HG02571 (cell line): ENCODE measurements at regions not wholly inside any gene's neighbourhood (a gene's known extent, or its start where the extent isn't known, plus 50 kb on each side); places are given as distances from the start of the nearest gene placed in this dataset.
"Not testable (repeated sequence)": the region's sequence is repeated elsewhere in the genome, so short reads cannot be mapped to it uniquely, and the experiment has no call there.

Source experiments
- ATAC-seq: cut with Tn5 transposase; IDR thresholded peaks from one replicate; pipeline ENCODE4 v1.9.1; 2021; ENCODE audit warnings: mild to moderate bottlenecking, moderate library complexity; ENCODE audit not compliant: unreplicated experiment

DNA sequence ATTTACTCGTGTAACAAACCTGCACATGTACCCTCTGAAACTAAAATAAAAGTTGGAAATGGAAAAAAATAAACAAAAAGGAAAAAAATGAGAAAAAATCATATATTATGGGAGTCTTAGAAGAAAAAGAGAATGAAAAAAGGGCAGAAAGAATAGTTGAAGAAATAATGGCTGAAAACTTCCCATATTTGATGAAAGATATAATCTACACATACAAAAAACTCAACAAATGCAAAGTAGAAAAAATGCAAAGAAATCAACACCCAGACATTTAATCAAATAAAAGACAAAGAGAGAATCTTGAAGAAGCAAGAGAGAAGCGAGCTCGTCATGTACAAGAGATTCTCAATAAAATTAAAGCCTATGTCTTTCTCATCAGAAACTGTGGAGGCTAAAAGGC, 73.8 kb downstream of the SLC25A46 start:
- ATAC-seq, result no peak

DNA sequence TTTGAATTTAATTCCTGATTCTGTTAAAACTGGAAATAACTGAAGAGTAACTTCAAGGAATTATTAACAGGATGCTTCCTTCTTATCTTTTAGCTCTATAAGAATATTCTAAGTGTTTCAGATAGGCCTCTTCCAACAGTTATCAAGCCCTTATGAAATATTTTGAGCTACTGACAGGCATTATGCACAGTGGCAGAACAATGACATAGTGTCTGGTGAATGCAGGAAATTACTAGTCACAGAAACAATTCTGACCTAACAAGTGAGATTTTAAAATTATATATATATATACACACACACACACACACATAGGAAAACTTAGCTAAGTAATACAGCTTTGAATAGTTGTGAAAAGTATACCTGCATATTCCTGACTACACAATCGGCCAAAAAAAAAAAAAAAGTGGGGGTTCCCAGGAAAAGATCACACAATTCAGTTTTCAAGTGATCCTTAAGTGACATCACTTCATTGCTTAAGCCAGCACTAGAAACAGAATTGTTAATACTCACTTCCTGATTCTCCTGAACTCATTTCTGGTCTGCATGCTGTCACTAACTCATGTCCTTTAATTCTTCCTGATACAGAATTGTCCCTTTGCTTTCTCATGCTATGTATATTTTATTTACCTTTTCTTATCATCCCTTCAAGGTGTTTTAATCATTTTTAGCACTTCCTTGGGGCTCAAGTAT, 77.3 kb downstream of the SLC25A46 start:
- no peak for ATAC-seq

DNA sequence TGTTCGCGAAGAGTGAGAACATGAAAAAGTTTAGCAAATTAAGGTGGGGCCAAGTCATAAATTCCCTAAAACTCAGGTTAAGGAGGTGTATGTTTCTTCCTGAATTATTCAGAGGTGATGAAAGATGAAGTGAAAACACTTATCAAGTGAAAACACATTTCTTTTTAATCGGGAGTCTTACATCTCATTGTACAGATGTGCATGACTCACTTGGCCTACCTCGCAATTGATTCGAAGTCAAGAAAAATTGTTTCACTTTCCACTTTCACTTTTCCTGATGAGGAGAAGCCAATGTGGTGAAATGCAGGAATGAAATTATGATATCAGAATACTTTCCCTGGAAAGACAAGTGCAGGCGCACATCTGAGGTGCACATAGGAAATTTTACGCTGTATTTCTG, 78.7 kb downstream of the SLC25A46 start:
- ATAC-seq, result no peak

DNA sequence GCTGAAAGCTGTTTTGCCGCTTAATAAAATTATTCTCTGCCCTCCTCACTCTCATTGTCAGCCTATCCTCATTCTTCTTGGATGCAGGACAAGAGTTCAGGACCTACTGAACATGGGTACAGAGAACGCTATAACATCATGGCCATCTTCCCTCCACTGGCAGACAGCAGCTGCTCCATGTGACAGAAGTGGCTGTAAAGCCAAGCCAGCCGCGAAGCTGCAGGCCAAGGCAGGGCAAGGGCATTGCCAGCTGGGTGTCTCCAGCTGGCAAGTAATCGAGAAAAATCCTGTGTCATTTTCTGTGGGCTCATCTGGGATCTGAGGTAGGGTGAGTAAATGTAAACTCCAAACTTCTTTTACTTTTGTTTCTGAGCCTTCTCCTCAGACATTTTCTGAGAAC, 84.8 kb downstream of the SLC25A46 start:
- no peak for ATAC-seq

DNA sequence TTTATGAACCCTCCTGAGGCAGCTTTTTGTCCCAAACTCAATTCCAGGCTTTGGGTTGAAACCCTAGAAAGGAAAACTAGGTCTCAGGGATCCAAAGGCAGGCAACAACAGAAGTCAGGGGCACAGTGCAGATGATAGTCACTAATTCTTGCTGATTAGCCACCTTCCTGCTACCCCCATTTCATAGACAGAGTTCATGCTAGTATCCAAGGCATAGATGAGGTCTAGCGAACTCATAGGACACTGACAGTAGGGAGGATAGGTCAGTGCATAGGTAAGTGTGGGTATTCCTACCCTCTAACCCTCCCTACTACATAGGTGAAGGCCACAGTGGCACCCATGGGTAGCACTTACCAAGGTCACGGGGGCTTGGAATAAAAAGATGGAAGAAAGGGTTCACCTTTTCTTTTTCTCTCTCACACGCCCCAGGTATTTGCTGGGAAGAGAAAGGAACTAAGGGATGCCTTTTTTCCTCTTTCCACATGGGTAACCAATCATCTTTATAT, 86.2 kb downstream of the SLC25A46 start:
- no peak for ATAC-seq

DNA sequence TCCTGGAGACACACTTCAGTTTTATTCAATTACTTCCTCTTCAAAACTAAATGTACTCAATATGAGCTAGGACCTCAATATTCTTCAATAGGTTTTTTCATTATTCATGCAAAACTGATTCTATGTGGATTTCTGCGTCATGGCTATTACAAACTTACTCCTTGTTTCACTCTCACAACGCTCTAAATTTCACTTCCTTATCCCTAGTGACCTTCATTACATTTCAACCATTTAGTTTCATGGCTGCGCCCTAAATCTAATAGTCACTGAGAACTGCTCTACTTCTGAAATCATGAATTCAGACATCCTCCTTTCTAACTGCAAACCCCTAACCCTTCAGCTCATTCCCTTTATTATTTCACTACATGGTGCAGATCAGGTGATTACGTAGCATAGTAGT, 93.9 kb downstream of the SLC25A46 start:
- ATAC-seq, result no peak

DNA sequence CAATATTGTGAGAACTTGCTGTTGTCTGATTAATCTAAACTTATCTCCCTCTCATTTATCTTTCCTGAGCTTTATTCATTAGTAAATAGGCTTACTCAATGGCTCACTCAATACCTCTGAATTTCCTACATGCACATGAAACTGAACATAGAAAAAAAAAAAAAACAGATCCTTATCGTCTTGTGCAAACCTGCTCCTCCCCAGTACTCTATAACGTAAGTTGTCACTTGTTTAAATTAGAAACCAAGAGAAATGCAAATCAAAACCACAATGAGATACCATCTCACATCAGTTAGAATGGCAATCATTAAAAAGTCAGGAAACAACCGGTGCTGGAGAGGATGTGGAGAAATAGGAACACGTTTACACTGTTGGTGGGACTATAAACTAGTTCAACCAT, 96.1 kb downstream of the SLC25A46 start:
- ATAC-seq, result not testable (repeated sequence)

DNA sequence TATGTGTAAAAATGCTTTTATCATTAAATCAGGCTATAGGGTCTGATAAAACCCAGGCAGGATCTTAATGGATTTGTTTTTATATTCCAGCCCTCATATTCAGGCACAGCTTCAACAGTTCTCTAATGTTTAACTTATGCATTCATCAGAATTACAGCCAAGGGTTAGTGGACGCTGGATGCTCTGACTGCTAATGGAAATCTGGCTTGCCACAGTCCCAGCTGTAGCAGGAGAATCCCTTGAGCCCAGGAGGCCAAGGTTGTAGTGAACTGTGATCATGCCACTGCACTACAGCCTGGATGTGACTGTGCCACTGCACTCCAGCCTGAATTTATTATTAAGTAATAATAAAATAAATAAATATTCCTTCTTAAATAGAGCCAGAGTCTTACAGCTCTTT, 98.0 kb downstream of the SLC25A46 start:
- no peak for ATAC-seq

DNA sequence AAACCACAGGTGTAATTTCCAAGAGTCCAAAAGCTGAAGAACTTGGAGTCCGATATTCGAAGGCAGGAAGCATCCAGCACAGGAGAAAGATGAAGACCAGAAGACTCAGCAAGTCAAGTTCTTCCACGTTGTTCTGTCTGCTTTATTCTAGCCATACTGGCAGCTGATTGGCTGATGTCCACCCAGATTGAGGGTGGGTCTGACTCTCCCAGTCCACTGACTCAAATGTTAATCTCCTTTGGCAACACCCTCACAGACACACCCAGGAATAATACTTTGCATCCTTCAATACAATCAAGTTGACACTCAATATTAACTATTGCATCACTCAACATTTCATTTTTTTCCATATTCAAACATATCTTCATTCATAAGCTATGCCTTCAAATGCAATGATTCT, 99.5 kb downstream of the SLC25A46 start:
- ATAC-seq, result not testable (repeated sequence)

DNA sequence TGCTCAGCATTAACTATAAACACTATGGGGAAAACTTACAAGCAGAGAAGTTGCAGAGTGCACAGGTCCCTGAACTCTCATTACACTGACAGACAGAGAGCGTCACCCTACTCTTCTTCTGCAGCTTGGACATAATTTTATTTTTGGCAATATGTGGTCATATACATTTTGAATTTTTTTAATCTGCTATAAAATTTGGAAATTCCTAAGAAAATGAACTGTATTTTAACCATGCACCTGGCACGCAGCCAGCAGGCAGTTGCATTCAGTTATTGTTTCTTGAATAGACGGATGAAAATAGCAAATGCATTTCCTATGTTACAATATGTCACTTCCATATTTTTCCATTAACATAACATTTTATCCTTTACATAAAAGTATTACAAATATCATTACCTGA, 100.2 kb downstream of the SLC25A46 start:
- ATAC-seq, result no peak

DNA sequence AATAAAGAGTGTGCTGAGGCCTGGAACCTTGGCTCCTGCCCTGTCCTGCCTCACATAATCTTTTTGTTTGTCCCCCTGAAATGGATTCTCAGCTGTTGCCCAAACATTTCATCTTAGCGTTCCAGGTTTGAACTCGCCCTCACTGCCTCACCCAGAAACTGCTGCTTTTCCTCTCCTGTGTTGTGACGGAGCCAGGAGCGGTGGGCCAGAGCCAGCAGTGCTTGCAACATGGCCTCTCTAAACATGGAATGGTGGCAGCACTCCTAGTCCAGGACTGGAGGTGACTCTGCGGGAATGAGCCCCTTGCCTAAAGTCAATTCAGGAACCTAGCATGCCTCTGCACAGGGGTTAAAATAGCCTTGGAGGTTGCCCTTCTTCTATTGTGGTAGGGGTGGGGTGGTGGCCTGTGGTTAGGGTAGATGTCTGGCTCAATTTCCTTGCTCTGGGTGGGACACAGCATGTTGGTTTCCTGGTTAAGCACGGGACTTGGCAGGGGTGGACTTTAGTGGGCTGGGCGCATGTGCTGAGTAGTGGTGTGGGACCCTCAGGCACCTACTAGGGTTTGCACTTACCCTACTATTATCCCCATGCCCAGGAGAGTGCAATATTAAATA, 101.6 kb downstream of the SLC25A46 start:
- no peak for ATAC-seq

DNA sequence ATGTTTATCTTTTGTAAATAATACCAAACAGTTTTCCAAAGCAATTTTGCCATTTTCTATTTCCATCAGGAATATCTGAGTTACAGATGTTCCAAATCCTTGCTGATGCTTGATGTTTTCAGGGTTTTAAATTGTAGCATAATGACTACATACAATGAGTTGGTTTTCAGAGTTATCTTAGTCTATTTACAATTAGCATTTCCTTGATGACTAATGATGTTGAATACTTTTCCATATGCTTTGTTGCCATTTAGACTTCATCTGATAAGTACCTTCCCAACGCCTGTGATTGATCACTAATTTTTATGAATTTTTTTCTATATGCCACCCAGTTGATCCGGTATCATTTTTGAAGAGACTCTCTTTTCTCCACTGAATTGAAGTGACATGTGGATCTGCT, 102.3 kb downstream of the SLC25A46 start:
- no peak for ATAC-seq

DNA sequence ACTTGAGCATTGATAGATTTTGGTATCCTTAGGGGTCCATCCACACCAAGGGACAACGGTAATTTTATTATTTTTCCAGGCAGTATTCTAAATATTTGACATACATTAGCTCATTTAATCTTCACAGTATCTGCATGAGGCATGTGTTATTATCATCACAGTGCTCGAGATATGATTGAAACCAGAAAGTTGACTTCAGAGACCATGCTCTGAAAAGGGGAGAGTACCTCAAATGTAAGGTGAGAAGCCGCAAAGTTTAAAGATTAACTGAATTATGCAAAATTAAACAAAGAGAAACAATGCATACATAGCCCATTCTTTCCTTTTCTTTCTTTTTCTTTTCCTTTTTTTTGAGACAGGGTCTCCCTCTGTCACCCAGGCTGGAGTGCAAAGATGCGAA, 104.1 kb downstream of the SLC25A46 start:
- no peak for ATAC-seq

DNA sequence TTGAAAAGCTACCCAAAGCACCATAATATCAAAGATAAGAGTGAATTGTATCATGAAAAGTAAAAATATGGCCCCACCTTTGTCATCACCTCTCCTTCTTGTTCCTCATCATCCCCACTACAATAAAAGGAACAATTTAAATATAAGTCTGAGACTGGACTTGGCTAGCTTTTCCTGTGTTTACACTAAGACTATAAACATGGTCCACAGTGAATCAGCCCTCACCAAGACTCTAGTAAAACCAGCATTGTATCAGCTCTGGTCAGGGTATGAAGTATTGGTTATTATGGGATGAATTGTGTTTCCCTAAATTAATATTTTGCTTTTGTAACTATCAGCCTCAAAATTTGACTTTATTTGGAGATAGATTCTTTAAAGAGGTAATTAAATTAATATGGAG, 105.4 kb downstream of the SLC25A46 start:
- ATAC-seq, result no peak

DNA sequence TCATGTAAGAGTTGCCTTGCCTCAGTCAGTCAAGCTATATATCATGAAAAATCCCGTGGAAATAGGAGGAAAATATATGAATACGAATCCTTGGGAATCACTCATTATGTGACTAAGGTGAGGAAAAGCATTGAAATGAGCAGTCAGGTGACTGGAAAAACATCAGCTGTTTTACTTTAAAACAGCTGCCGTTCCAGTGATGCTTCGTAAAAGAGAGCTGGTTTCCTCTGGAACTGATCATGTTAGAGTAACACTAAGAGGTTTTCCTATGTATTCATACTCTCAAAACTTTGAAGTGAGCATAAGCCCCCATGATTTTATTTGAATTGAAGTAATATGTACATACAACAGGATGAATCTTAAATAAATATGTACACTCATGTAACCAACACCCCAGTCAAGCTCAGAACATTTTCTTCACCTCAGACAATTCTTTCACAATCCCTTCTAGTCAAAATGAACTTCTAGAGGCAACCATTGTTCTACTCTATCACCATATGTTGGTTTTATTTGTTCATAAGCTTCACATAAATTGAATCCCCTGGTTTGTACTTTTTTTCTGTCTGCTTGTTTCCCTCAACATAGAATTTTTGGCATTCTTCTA, 107.7 kb downstream of the SLC25A46 start:
- no peak for ATAC-seq

DNA sequence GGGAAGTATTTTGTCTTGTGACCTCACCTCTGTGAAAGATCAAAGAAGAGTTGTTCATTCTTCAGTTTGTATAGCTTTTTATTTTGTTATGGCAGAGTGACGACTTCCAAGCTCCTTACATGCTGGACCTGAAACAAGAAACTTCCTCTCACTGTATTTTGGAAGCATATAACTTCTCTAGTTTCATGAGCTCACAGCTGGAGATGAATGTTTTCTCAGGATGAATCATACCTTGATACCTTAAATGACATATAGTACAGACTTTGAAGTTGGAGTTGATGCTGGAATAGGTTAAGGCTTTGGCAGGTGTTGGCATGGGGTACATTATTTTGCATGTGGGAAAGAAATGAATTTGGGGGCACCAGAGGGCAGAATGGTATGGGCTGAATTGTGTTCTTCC, 112.5 kb downstream of the SLC25A46 start:
- no peak for ATAC-seq

DNA sequence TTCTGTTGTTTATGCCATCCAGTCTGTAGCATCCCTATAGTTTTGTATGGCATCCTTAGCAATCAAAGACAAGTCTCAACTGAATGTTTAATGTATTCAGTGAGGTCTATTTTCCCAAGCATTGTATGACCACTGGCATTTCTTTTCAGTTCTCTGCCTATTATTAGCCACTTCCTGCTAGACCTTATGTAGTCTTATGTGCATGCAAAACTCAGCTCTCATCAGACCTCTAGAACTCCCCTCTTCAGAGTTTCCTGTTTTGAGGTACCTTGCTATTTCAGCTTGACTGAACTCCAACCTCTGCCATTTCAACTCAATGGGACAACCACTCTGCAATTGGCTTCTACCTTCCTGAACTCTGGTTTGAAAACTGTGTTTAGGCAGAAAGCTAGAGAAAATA, 113.2 kb downstream of the SLC25A46 start:
- ATAC-seq, result no peak

DNA sequence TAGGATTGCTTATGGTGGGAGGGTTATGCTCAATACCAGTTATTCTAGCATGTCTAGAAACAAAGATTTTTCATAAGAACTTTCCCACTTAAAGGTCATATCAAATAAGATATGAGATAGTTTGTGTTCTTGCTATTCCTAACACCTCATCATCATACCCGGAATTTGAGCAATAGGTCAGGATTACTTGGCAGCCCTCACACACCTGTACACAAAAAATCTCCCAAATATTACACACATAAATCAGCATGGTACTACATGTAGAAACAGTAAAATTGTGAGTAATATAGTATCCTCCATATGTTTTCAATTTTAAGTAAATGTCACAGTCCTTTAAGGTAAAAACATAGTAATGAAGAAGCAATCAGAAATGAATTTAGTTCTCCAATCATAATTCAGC, 113.7 kb downstream of the SLC25A46 start:
- no peak for ATAC-seq

DNA sequence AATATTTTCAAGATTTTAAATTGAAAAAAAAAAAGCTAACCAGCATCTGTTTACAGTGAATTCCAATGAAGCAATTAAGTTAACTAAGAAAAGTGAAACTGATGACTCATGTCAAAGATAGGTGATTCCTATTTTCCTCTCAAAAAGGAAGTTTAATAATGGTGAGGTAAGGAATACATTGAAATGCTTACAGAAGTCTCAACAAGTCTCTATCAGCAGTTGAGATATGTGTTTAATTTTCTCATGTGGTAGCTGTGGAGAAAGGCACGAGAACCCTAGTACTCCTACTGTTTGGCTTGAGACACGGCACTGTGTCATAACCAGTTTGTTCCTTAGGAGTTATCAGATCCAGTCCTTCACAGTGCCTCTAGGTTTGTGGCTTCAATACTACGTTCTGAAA, 114.5 kb downstream of the SLC25A46 start:
- ATAC-seq, result no peak

DNA sequence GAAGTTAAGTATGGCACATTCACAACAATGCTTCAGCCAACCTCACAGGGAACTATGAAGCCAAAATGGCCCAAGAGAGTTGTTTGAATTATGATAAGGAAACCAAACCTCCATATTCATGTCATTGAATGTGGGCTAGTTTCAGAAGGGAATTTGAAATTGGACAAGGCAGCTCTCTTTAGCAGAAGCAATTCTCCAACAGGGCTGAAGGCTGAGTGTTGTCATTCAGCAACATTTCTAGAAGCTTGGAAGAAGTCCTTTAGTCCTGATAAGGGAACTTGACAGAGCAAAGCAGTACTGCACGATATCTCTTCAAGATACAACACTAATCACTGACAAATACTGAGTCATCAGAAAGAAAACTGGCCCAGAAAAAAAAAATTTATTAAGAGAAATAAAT, 115.4 kb downstream of the SLC25A46 start:
- no peak for ATAC-seq

DNA sequence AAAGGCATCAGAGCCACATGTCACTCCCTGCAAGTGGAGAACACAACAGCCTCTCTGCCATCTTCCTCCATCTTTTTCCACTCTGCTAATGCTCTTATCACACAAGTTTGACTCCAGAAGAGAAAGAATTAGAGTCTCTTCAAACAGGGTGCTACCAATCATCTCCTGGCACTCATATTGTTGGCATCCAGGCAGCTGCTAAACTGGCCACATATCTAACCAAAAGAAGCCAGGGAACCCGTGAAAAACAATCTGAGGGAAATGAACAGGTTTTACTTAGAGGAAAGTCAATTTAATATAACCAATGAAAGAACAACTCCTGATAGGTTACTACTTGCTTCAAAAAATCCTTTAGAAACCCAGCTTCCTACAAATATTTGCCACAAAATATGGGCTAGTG, 117.2 kb downstream of the SLC25A46 start:
- no peak for ATAC-seq

DNA sequence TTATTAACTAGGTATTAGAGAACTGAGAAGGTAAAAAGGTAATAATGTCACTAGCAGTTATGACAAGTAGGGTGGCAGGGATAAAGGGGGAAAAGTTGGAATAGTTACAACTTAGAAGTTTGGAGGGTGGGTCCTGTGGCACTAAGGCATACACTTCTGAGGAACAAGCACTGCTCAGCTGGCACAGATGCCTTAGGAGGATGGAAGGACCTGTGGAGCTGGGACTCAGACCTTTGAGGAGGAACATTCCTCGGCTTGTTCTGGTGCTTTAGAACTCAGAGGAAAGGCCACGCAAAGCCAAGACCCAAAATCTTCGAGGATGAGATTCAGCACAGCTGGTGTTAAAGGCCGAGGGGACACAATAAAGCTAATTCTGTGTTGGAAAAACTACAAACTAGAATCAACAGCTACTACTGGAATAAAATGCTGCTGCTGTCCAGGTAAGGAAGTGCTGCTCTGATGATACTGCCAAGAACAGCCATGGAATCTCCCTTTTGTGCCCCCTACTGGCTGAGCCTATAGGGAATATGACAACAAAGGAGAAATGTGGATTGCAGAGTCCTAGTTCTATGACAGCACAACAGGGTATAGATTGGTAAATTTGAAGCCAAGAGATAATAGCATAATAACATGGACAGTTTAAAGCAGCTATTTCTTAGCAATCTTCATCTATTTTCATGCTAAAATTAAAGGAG, 126.7 kb downstream of the SLC25A46 start:
- ATAC-seq, result no peak
